Choroid plexus epithelial cell (primary cell): ENCODE measurements at regions not wholly inside any gene's neighbourhood (a gene's known extent, or its start where the extent isn't known, plus 50 kb on each side); places are given as distances from the start of the nearest gene placed in this dataset.

ENCODE experiments used
- DNase-seq: peaks from one replicate; pipeline ENCODE4 v3.0.0-alpha.2; 2010; ENCODE audit warnings: low read depth
- H3K4me3 ChIP-seq: 2 replicates; pipeline ENCODE4 v1.5.1; 2011; ENCODE audit warnings: low read depth, mild to moderate bottlenecking, control low read depth, low read length, moderate library complexity
- TF ChIP-seq, protein P1 (sequence below): conservative IDR thresholded peaks from 2 replicates; pipeline ENCODE4 v1.5.1; 2011; ENCODE audit warnings: low read depth, mild to moderate bottlenecking, control low read depth, inconsistent platforms, low read length, moderate library complexity

DNA sequence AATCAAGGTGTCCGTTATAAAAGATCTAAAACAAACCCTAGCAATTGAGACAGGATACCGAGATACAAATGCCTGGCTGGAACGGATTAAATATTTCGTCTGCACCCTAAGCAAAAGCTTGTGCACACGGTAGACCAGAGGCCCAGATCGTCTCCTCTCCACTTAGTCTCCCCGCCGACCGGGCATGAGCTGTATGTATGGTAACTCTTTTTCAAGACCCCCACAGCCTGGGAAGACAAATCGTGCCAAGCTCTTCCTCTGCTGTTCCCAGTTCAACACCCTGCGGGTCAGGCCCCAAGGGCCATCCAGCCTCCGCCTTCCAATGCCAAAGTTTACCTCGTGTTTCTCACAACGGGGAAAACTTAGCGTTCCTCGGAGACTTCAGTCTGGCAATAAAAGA lies 285.7 kb upstream of the GALNT17 start:
- TF ChIP-seq, protein P1, sequence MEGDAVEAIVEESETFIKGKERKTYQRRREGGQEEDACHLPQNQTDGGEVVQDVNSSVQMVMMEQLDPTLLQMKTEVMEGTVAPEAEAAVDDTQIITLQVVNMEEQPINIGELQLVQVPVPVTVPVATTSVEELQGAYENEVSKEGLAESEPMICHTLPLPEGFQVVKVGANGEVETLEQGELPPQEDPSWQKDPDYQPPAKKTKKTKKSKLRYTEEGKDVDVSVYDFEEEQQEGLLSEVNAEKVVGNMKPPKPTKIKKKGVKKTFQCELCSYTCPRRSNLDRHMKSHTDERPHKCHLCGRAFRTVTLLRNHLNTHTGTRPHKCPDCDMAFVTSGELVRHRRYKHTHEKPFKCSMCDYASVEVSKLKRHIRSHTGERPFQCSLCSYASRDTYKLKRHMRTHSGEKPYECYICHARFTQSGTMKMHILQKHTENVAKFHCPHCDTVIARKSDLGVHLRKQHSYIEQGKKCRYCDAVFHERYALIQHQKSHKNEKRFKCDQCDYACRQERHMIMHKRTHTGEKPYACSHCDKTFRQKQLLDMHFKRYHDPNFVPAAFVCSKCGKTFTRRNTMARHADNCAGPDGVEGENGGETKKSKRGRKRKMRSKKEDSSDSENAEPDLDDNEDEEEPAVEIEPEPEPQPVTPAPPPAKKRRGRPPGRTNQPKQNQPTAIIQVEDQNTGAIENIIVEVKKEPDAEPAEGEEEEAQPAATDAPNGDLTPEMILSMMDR, result no peak
- no peak for DNase-seq
- H3K4me3 ChIP-seq, result no peak overlapping the region

DNA sequence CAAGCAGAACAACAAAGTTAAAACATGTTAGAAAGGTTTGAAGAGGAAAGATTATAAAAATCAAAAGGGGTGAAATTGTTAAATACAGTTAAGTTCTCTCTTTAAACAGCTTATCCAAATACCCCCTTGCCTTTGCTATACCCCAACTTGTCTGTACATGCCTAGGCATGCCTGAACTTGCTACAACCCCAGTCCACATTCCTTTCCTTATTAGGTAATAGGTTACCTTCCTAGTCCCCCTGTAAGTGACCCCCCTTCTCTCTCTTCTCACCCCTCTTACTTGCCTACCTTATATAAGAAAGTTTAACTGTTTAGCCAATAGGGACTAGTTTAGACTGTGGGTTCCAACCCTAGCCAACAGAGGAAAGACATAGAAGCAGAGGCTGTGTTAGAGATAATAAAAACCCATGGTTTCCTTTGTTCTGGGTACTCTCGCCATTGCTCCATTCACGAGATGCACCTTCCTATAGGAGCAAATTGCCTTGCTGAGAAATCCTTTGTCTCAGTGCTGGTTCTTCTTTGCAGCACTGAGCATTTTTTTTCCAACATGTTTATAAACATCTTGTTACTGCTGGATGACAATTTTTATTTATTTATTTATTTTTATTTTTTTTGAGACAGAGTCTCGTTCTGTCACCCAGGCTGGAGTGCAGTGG lies 282.2 kb upstream of the GALNT17 start:
- DNase-seq, result no peak

DNA sequence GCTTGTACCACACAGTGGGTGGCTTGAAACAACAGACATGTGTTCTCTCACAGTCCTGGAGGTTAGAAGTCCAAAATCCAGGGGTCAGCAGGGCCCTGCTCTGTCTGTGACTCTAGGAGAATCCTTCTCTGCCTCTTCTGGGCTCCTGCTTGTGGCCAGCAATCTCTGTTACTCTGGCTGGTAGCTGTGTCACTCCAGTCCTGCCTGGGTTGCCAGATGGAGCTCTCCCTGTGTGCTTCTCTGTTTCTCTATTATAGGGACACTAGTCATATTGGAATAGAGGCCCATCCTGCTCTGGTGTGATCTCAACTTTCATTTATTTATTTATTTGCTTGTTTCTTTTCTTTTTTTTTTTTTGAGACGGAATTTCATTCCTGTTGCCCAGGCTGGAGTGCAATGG lies 276.6 kb upstream of the GALNT17 start:
- TF ChIP-seq, protein P1, result no peak
- DNase-seq, result no peak
- H3K4me3 ChIP-seq, result no peak overlapping the region

More for the DNA sequence above, 282.2 kb upstream of the GALNT17 start:
- no peak overlapping the region for H3K4me3 ChIP-seq
- TF ChIP-seq, protein P1, result no peak

DNA sequence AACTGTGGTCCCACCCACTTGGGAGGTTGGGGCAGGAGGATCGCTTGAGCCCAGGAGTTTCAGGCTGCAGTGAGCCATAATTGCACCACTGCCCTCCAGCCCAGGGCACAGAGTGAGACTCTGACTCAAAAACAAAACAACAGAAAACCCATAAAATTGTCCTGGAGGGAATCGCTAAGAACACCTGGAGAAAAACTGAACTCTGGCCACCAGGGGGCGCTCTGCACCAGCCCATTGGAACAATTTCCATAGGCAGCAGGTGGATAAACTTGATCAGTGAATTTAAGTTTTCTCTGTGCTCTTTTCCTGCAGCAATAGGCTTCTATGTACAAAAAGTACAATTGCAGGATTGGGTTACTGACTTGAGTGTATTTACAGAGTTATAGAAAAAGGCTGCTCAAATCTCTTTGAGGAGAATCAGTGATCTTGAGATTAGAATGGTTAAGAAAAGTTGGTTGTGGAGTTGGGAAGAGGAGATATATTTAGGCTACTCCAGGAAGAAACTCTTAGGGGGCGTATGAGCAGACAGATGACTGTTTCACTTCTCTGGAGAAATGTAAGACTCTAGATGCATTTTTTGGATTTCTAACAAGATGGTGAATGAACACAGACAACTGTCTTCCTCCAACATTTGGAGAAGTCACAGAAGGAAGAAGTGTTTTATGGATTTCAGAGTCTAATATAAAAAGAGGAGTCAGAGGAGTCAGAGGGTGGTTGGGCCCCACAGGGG lies 274.9 kb upstream of the GALNT17 start:
- TF ChIP-seq, protein P1, result peak; percentile 85
- peak; percentile 73 for DNase-seq
- no peak overlapping the region for H3K4me3 ChIP-seq

DNA sequence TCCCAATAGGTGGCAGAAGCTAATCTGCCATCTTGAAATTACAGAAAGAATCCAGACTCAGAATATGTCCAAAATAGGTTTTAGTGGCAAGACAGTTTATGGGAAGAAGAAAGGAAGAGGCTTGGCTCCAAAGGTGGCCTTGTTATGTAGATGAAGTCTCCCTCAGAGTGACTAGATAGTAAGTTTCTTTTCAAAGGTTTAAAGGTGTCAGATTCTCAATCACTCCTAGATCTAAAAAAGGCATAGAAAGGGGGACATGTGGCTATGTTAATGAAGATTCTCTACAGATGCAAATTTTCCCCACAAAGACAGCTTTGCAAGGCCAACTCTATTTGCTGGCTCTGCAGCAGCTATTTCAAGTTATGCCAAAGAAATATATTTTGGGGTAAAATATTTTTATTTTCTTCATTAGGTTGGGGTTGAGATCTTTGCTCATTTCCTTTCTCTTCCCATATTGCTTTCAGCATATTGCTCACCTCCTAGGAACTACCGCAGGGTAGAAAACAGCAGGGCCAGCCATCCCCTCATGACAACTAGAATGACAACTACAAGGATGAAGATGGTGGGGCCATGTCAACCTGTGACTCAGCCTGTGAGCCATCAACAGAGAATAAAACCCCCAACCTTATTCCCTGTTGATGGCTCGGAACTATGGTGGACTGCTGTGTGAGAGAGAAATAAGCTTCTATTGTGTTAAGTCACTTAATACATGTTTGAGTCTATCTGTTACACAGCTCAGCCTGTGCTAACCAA lies 274.0 kb upstream of the GALNT17 start:
- DNase-seq, result no peak
- TF ChIP-seq, protein P1, result no peak

DNA sequence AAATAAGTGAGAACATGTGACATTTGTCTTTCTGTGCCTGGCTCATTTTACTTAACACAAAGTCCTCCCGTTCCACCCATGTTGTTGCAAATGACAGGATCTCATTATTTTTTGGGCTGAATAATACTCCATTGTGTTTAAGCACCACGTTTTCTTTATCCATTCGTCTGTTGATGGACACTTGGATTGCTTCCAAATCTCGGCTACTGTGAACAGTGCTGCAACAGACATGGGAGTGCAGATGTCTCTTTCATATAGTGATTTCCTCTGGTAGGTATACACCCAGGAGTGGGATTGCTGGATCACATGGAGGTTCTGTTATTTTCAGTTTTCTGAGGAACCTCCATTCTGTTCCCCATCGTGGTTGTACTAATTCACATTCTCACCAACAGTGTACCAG lies 264.4 kb upstream of the GALNT17 start:
- TF ChIP-seq, protein P1, result no peak
- H3K4me3 ChIP-seq, result no peak overlapping the region
- DNase-seq, result no peak

More for the DNA sequence above, 274.0 kb upstream of the GALNT17 start:
- H3K4me3 ChIP-seq, result no peak overlapping the region
